OCI-LY7 (cell line): ENCODE measurements at regions not wholly inside any gene's neighbourhood (a gene's known extent, or its start where the extent isn't known, plus 50 kb on each side); places are given as distances from the start of the nearest gene placed in this dataset.

ENCODE experiments used
- BruUV-seq: library from RNA; stranded (reverse); fragments of 400-500 nt; replicated peaks from 2 replicates; lab custom pipeline; 2021; lab: Mats Ljungman, UMichigan
- CTCF ChIA-PET: fragments of 300-600 bp; sonication (Branson Sonifier 250); formaldehyde crosslinking; loops from one replicate; lab custom pipeline; 2022; ENCODE audit warnings: antibody characterized with exemption; ENCODE audit not compliant: unreplicated experiment; lab: Charles Lee
- POLR2A ChIA-PET: fragments of 300-600 bp; sonication (Branson Sonifier 250); formaldehyde crosslinking; loops from one replicate; lab custom pipeline; 2022; ENCODE audit warnings: antibody characterized with exemption; lab: Charles Lee
- DNase-seq: peaks from one replicate; pipeline ENCODE4 v3.0.0-alpha.2; 2015; ENCODE audit warnings: low spot score
- H2AFZ ChIP-seq: fragments of 200-600 bp; sonication (generic), shearing (Covaris generic); 2 replicates; pipeline ENCODE4 v1.6.1; 2014; ENCODE audit warnings: mild to moderate bottlenecking, antibody characterized with exemption, low read length, moderate library complexity
- H3K27ac ChIP-seq: fragments of 200-600 bp; sonication (generic); 2 replicates; pipeline ENCODE4 v1.5.1; 2014; ENCODE audit warnings: mixed run types, low read depth, mild to moderate bottlenecking, moderate library complexity, low read length, inconsistent platforms; ENCODE audit not compliant: poor library complexity, severe bottlenecking
- H3K36me3 ChIP-seq: fragments of 200-600 bp; sonication (generic); 2 replicates; pipeline ENCODE4 v1.6.1; 2014; ENCODE audit warnings: mild to moderate bottlenecking, antibody characterized with exemption, low read length, moderate library complexity, mixed read lengths; ENCODE audit not compliant: insufficient read depth
- H3K4me1 ChIP-seq: fragments of 200-600 bp; sonication (generic); 2 replicates; pipeline ENCODE4 v1.5.1; 2014; ENCODE audit warnings: mild to moderate bottlenecking, low read length; ENCODE audit not compliant: insufficient read depth, poor library complexity, severe bottlenecking
- H3K4me2 ChIP-seq: fragments of 200-600 bp; sonication (generic); 2 replicates; pipeline ENCODE4 v1.6.1; 2014; ENCODE audit warnings: mild to moderate bottlenecking, low read length
- H3K4me3 ChIP-seq: fragments of 200-600 bp; sonication (generic); 2 replicates; pipeline ENCODE4 v1.5.1; 2014; ENCODE audit warnings: mild to moderate bottlenecking, low read depth, low read length; ENCODE audit not compliant: poor library complexity, severe bottlenecking
- H3K79me2 ChIP-seq: fragments of 200-600 bp; sonication (generic); 2 replicates; pipeline ENCODE4 v1.6.1; 2016; ENCODE audit warnings: low read depth, mild to moderate bottlenecking, low read length, moderate library complexity, mixed read lengths; ENCODE audit not compliant: insufficient read depth
- H3K9me2 ChIP-seq: fragments of 200-600 bp; sonication (generic); 2 replicates; pipeline ENCODE4 v1.6.1; 2016; ENCODE audit warnings: mild to moderate bottlenecking, low read length, mixed read lengths; ENCODE audit not compliant: insufficient read depth
- H3K9me3 ChIP-seq: fragments of 200-600 bp; sonication (generic); 2 replicates; pipeline ENCODE4 v1.6.1; 2014; ENCODE audit warnings: mild to moderate bottlenecking, mixed run types, low read length, mixed read lengths
- H4K20me1 ChIP-seq: fragments of 200-600 bp; sonication (generic); 2 replicates; pipeline ENCODE4 v1.6.1; 2014; ENCODE audit warnings: mild to moderate bottlenecking, antibody characterized with exemption, low read length, moderate library complexity, mixed read lengths; ENCODE audit not compliant: insufficient read depth
- EZH2phosphoT487 ChIP-seq: fragments of 200-600 bp; sonication (generic); IDR thresholded peaks from 2 replicates; pipeline ENCODE4 v1.6.1; 2018; ENCODE audit warnings: low read depth, borderline replicate concordance, mild to moderate bottlenecking, mixed run types, antibody characterized with exemption, low read length, moderate library complexity, mixed read lengths
- intact Hi-C: fragments of 100-400 bp; cut with micrococcal nuclease; formaldehyde crosslinking; loops from one replicate; pipeline ENCODE4 v1.10.0; 2022; ENCODE audit not compliant: unreplicated experiment
- TF ChIP-seq, protein P1 (sequence below): fragments of 200-600 bp; sonication (generic); conservative IDR thresholded peaks from 2 replicates; pipeline ENCODE4 v1.5.1; 2014; ENCODE audit warnings: mild to moderate bottlenecking, antibody characterized with exemption, low read length, moderate library complexity, mixed read lengths

DNA sequence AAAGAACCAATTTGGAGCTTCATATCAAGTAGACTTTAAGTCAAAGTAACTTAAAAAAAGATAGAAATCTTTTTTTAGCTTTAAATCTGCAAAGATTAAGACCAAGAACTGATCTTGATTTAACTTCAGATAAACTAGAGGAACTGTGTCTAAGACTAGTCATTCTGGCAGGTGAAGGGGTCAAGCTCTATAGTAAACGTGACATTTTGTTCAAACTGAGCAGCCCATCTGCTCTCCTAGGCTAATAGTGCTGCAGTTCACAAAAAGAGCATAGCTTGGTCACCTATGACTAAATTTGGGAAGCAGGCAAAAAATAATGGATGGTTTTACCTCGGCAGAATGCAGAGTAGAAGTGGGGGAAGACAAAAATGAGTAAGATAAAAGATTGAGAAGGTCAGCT is 168.8 kb upstream of the ALCAM start:
- no peak overlapping the region for H3K4me3 ChIP-seq
- TF ChIP-seq EZH2phosphoT487: no peak
- TF ChIP-seq, protein P1, sequence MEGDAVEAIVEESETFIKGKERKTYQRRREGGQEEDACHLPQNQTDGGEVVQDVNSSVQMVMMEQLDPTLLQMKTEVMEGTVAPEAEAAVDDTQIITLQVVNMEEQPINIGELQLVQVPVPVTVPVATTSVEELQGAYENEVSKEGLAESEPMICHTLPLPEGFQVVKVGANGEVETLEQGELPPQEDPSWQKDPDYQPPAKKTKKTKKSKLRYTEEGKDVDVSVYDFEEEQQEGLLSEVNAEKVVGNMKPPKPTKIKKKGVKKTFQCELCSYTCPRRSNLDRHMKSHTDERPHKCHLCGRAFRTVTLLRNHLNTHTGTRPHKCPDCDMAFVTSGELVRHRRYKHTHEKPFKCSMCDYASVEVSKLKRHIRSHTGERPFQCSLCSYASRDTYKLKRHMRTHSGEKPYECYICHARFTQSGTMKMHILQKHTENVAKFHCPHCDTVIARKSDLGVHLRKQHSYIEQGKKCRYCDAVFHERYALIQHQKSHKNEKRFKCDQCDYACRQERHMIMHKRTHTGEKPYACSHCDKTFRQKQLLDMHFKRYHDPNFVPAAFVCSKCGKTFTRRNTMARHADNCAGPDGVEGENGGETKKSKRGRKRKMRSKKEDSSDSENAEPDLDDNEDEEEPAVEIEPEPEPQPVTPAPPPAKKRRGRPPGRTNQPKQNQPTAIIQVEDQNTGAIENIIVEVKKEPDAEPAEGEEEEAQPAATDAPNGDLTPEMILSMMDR: no peak
- no peaks in the 10 kb centered on the region for H3K4me1 ChIP-seq
- POLR2A ChIA-PET: interaction anchor here (0.6 to 1.1 kb wide), 2 partner anchors 21 to 26 kb away, joined by 3 read pairs; no protein-coding TSS in a partner anchor
- DNase-seq: no peak
- no peaks in the 10 kb centered on the region for H3K9me3 ChIP-seq
- H3K4me2 ChIP-seq: no peak overlapping the region
- no peaks in the 10 kb centered on the region for H3K36me3 ChIP-seq
- H3K79me2 ChIP-seq: no peaks in the 10 kb centered on the region
- no TSS peak for BruUV-seq
- no peaks in the 10 kb centered on the region for H4K20me1 ChIP-seq
- intact Hi-C loops: no loop called here
- no peak overlapping the region for H2AFZ ChIP-seq
- CTCF ChIA-PET: no interaction called here
- no peak overlapping the region for H3K27ac ChIP-seq
- no peaks in the 10 kb centered on the region for H3K9me2 ChIP-seq

DNA sequence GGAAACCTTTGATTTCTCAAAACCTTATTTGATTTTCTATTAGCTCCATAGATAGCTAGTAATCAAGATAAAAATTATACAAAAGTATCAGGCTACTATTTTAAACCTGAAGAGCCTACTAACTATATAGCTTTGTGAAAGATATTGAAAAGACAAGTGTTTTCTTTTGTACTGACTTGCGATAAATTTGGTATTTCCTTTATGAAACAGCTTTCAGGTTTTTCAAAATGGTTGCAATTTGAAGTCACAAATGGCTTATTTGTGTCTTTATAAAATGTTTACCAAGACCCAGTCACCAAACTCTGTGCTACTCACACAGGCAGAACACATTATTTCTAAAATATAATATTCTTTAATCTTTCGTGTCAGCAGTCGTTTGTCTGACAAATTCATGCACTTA is 167.5 kb upstream of the ALCAM start:
- Histone ChIP-seq H4K20me1 (no peaks in the 10 kb centered on the region), H3K36me3 (no peaks in the 10 kb centered on the region), H3K4me3 (no peak overlapping the region), H2AFZ (no peak overlapping the region; the same call in 1 of the 2 replicates), H3K4me2 (no peak overlapping the region), H3K79me2 (no peaks in the 10 kb centered on the region), H3K9me3 (no peaks in the 10 kb centered on the region), H3K4me1 (no peaks in the 10 kb centered on the region), H3K27ac (no peak overlapping the region), H3K9me2 (no peaks in the 10 kb centered on the region)
- intact Hi-C loops: no loop called here
- TF ChIP-seq EZH2phosphoT487: no peak
- TF ChIP-seq, protein P1: no peak
- CTCF ChIA-PET: no interaction called here
- no TSS peak for BruUV-seq
- no peak for DNase-seq
- POLR2A ChIA-PET: no interaction called here

DNA sequence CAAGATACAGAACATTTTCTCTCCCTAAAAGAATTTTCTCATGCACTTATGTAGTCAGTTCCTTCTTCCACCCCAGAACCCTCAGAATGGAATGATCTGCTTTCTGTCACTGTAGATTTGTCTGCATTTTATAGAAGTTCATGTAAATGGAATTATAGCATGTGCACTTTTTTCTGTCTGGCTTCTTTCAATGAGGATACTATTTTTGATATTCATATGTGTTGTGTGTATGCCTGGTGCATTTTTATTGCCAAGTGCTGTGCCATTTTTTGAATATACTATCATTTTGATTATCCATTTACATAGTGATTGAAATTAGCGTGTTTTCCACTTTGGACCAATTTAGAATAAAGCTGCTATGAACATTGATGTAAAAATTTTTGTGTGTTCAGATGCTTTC is 156.6 kb upstream of the ALCAM start:
- DNase-seq: no peak
- Histone ChIP-seq H4K20me1 (no peaks in the 10 kb centered on the region), H3K9me2 (no peaks in the 10 kb centered on the region), H3K4me1 (no peaks in the 10 kb centered on the region), H3K36me3 (no peaks in the 10 kb centered on the region), H3K27ac (no peak overlapping the region), H3K9me3 (no peaks in the 10 kb centered on the region), H3K79me2 (no peaks in the 10 kb centered on the region), H3K4me3 (no peak overlapping the region), H3K4me2 (no peak overlapping the region), H2AFZ (no peak overlapping the region)
- POLR2A ChIA-PET: no interaction called here
- TF ChIP-seq EZH2phosphoT487: no peak
- TF ChIP-seq, protein P1: no peak
- BruUV-seq: no TSS peak
- CTCF ChIA-PET: no interaction called here
- intact Hi-C loops: no loop called here
